ENCODE measurements at regions not wholly inside any gene's neighbourhood (a gene's known extent, or its start where the extent isn't known, plus 50 kb on each side); places are given as distances from the start of the nearest gene placed in this dataset.

- Histone ChIP-seq H3K4me1 (ENCODE audit: control insufficient read depth, extremely low read depth, insufficient read depth, low read length) (no peaks in the 10 kb centered on the region), H3K9me3 (ENCODE audit: control insufficient read depth, insufficient read depth, low read depth, low read length) (no peaks in the 10 kb centered on the region), H3K27ac (ENCODE audit: insufficient read depth, low read length) (no peak overlapping the region), H3K36me3 (ENCODE audit: control insufficient read depth, insufficient read depth, low read length) (no peaks in the 10 kb centered on the region), H3K9ac (ENCODE audit: insufficient read depth, low read length) (no peak overlapping the region), H3K79me2 (ENCODE audit: control insufficient read depth, insufficient read depth, low read length) (no peaks in the 10 kb centered on the region), H3K27me3 (ENCODE audit: control insufficient read depth, insufficient read depth, low read length) (no peaks in the 10 kb centered on the region), H2AFZ (ENCODE audit: low read length) (no peak overlapping the region), H3K4me3 (replicated peaks in 1 of 4; ENCODE audit: control extremely low read depth in 1 of 4, insufficient read depth in 1 of 4, low read depth in 3 of 4, low read length in 4 of 4) (no peak overlapping the region), H3K4me2 (ENCODE audit: extremely low read depth, insufficient read depth, low read length) (no peak overlapping the region), H4K20me1 (ENCODE audit: control insufficient read depth, extremely low read depth, insufficient read depth, low read length) (no peaks in the 10 kb centered on the region)
- no peak for DNase-seq (ENCODE audit: low read depth in 2 of 2)
- TF ChIP-seq CTCF (conservative IDR thresholded peaks at IDR 0.05 in 1 of 2, IDR thresholded peaks at IDR 0.05 in 1 of 2; ENCODE audit: low read depth in 1 of 2, low read length in 2 of 2), result no peak
- no peak for TF ChIP-seq EZH2 (IDR thresholded peaks at IDR 0.05; ENCODE audit: low read length, missing control alignments)
Observed at GRCh38 chr2:83585250-83585649, 873.8 kb downstream of the SUCLG1 start.

GRCh38 chr2:83584672-83585071, 874.4 kb downstream of the SUCLG1 start:
- Histone ChIP-seq H3K4me3 (replicated peaks in 1 of 4; ENCODE audit: control extremely low read depth in 1 of 4, insufficient read depth in 1 of 4, low read depth in 3 of 4, low read length in 4 of 4) (no peak overlapping the region), H2AFZ (ENCODE audit: low read length) (no peak overlapping the region), H4K20me1 (ENCODE audit: control insufficient read depth, extremely low read depth, insufficient read depth, low read length) (no peaks in the 10 kb centered on the region), H3K36me3 (ENCODE audit: control insufficient read depth, insufficient read depth, low read length) (no peaks in the 10 kb centered on the region), H3K9ac (ENCODE audit: insufficient read depth, low read length) (no peak overlapping the region), H3K27ac (ENCODE audit: insufficient read depth, low read length) (no peak overlapping the region), H3K4me2 (ENCODE audit: extremely low read depth, insufficient read depth, low read length) (no peak overlapping the region), H3K27me3 (ENCODE audit: control insufficient read depth, insufficient read depth, low read length) (no peaks in the 10 kb centered on the region), H3K79me2 (ENCODE audit: control insufficient read depth, insufficient read depth, low read length) (no peaks in the 10 kb centered on the region), H3K9me3 (ENCODE audit: control insufficient read depth, insufficient read depth, low read depth, low read length) (no peaks in the 10 kb centered on the region), H3K4me1 (ENCODE audit: control insufficient read depth, extremely low read depth, insufficient read depth, low read length) (no peaks in the 10 kb centered on the region)
- TF ChIP-seq CTCF (conservative IDR thresholded peaks at IDR 0.05 in 1 of 2, IDR thresholded peaks at IDR 0.05 in 1 of 2; ENCODE audit: low read depth in 1 of 2, low read length in 2 of 2) (no peak), EZH2 (IDR thresholded peaks at IDR 0.05; ENCODE audit: low read length, missing control alignments) (no peak)
- DNase-seq (ENCODE audit: low read depth in 2 of 2), result peak in 1 of 2 donors; percentile 40

GRCh38 chr2:83582589-83582988, 876.5 kb downstream of the SUCLG1 start:
- H3K27me3 ChIP-seq (ENCODE audit: control insufficient read depth, insufficient read depth, low read length), result no peaks in the 10 kb centered on the region
- no peaks in the 10 kb centered on the region for H3K79me2 ChIP-seq (ENCODE audit: control insufficient read depth, insufficient read depth, low read length)
- no peaks in the 10 kb centered on the region for H4K20me1 ChIP-seq (ENCODE audit: control insufficient read depth, extremely low read depth, insufficient read depth, low read length)
- H3K27ac ChIP-seq (ENCODE audit: insufficient read depth, low read length), result no peak overlapping the region
- TF ChIP-seq CTCF (conservative IDR thresholded peaks at IDR 0.05 in 1 of 2, IDR thresholded peaks at IDR 0.05 in 1 of 2; ENCODE audit: low read depth in 1 of 2, low read length in 2 of 2), result no peak
- no peak for TF ChIP-seq EZH2 (IDR thresholded peaks at IDR 0.05; ENCODE audit: low read length, missing control alignments)
- H3K9ac ChIP-seq (ENCODE audit: insufficient read depth, low read length), result no peak overlapping the region
- no peaks in the 10 kb centered on the region for H3K36me3 ChIP-seq (ENCODE audit: control insufficient read depth, insufficient read depth, low read length)
- DNase-seq (ENCODE audit: low read depth in 2 of 2), result no peak
- H2AFZ ChIP-seq (ENCODE audit: low read length), result no peak overlapping the region
- H3K4me2 ChIP-seq (ENCODE audit: extremely low read depth, insufficient read depth, low read length), result no peak overlapping the region
- H3K9me3 ChIP-seq (ENCODE audit: control insufficient read depth, insufficient read depth, low read depth, low read length), result no peaks in the 10 kb centered on the region
- H3K4me1 ChIP-seq (ENCODE audit: control insufficient read depth, extremely low read depth, insufficient read depth, low read length), result no peaks in the 10 kb centered on the region
- H3K4me3 ChIP-seq (replicated peaks in 1 of 4; ENCODE audit: control extremely low read depth in 1 of 4, insufficient read depth in 1 of 4, low read depth in 3 of 4, low read length in 4 of 4), result no peak overlapping the region

Data from fibroblast of lung (primary cell).